Inferior parietal cortex (tissue), 1 donor: ENCODE measurements at regions not wholly inside any gene's neighbourhood (a gene's known extent, or its start where the extent isn't known, plus 50 kb on each side); places are given as distances from the start of the nearest gene placed in this dataset.

Source experiments
- DNase-seq: peaks from one replicate; pipeline ENCODE4 v3.0.0-alpha.2; 2016; ENCODE audit errors: extremely low spot score

DNA sequence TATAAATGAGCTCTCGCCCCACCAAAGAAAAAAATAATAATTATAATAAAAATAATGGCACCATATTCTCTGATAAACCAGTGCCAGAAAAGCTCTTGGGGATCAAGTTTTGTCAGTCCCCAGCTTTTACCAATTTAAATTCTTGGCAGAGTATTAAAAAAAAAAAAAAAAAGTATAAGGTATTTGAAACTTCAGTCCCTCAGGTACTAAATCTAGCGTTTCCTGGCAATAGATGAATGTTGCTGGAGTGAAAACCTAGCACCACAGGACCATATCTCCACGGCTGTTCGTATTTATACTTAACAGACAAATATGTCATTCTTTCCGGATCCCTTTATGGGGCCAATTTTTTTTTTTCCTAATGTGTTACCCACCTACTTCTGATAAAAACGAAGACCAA lies 646.2 kb downstream of the CCDC171 start:
- no peak for DNase-seq

DNA sequence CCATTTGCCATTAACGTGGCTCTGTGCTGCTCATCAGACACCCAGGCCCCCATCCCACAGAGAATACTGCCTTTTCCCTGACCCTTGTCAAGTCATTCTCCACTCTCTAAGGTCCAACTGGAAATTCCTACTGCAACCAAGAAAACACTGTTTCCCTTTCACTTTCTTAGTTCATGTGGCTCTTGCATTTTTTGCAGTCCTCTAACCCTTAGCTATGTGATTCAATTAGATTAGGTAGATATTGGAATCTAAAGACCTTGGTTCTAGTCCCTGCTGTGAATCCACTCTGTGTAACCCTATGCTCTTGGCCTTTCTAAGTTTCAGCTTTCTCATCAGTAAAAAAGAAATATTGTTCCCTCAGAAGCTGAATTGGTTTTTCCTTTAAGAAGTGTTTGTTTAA lies 649.4 kb downstream of the CCDC171 start:
- no peak for DNase-seq

DNA sequence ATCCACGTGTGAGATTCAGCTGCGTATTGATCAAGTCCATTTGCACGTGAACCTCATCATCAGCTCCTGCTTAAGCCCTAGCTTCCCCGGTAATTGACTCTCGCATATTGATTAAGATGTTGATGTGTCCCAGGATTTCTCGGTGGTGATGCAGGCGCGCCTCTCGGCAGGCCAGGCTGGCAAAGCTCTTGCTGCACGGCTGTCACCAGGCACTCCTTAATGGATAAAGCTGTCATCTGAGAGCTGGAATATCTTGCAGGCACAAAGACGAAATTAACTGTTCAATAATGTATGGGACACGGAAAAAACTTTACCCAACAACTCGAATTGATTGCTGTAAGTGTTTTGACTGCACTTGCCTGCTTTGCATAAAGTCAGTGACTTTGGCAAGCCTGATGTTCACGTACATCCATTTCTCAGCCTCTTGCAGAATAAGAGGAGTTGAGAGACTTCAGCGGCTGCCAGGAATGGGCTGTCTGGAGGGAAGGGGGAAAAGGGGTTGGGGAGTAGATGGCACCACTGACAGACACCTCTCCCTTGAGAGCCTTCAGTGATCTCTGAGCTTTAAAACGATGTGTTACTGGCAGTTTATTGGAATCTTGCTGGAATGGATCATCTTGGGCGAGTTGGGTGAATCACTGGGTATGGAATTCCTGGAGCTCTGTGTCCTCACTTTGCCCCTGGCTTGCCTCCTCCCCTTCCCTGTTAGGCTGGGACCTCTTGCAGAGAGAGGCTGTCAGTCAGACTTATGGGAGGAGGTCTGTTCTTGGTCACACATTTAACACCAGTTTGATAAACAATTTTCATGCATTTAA lies 650.3 kb downstream of the CCDC171 start:
- DNase-seq = no peak

DNA sequence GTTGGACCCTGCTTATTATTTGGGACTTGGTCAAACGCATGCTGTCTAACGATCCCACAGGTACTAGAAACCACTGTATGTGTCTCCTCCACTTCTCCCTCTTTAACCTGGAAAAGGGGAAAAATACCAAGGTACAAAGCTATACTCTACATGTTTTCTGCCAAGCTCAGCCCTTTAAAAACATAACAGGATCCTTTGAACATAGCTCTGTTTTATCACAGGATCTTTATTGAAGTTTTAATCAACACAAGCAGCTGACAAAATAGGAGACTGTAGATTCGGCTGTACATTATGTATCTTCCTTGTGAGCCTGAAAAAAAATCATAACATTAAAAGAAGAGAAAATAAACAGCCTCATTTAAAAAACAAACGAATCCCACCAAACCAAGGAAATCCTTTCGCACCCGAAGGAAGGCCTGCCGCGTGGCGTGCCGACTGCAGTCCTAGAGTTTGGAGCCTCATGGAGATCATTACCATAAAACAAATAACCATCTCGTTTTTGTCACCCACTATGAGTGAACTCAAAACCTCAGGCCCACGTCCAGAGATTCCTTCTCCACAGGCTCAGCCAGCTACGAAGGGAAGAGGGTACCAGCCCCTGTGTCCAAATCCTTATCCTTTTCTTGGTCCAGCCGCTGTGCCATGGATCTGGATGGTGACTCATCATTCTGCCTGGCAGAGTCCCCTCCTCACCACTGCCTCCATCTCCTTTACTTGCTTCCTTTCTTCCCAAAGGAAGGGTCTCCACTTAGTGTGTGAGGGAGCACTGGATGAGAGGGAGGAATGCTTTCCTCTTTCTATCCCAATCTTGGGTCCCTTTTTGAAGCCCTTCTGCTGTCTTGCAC lies 651.1 kb downstream of the CCDC171 start:
- no peak for DNase-seq

DNA sequence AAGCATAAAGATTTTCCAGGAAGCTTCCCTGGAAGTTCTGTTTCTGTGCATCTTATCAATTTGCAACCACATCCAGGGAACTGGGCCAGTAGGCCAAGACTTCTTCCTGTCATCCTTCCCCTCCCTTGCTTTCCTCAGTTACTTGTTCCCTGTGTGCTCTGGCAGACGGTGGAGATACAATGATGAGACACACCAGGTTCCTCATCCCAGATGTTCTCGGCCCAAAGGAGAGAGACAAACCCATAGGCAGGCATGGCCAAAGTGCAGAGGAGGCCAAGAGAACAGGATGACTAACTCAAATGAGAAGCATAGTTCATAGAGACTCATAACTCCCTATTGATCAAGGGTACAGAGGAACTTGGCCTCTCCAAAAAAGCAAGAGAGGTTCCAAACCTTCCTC lies 652.6 kb downstream of the CCDC171 start:
- no peak for DNase-seq

DNA sequence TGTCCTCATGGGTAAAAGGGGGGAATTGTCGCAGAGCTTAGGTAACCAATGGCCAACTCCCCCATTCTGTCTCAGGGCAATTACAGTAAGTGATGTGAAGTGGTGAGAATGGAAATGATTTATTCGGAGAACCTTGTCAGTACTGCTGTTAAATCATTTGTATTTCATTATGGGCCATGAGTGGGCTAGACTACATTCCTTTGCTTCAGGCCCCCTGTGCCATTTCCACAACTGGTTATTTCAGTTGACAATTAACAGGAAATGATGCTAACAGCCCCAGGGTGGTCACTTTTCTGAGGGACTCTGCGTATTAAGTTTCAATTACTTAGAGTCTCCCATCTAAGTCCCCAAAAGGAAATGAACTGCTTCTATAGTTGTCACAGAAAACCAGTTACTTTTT lies 653.7 kb downstream of the CCDC171 start:
- no peak for DNase-seq

DNA sequence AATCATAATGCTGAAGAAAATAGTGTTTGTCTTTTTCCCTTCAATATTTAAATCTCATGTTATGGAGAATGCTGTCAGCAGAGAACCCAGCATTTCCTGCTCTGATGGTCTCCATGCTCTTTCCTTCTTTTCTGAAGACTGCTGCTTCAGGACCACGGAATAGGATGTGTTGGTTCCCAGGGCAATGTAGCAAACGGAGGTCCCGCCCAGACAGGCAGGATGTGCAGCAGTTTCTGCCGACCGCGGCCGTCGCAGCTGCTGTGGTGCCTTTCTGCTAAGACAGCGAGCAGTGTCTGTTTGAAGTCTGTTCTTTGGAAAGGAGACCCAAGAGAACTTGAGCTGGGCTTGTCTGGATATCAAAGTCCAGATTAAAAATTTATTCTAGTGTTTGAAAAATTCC lies 654.3 kb downstream of the CCDC171 start:
- DNase-seq = no peak

DNA sequence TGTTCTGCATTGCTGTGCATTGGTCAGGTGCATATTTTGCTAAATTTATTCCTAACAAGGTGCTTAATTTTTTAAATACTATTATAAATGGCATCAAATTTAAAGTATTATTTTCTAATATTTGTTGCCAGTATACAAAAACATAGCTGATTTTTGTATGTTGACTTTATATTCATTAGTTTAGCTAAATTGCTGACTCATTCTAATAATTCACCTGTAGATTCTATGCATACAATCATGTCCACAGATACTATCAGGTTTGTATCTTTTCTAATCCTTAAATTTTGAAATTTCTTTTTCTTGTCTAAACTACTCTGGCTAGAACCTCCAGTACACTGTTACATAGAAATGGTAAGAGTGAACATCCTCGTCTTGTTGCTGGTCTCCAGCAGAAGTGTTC lies 657.6 kb downstream of the CCDC171 start:
- DNase-seq = no peak

DNA sequence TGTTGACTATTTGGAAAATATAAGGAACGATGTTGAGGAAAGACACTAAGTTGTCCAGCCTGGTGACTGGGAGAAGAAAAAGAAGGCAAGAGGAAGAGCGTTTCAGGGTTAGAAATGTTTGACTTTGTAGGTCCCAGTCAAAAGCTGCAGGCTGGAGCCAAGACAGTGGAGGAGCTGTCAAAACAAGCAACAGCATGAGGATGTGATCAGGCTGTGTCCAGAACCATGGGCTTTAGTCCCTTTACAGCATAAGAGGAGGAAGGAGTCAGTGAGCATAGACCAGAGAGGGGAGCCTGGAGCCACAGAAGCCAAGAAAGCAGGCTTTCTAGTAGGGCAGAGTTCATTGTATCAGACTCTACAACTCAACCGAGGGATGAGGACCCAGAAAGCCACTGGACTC lies 658.5 kb downstream of the BNC2 start:
- no peak for DNase-seq

DNA sequence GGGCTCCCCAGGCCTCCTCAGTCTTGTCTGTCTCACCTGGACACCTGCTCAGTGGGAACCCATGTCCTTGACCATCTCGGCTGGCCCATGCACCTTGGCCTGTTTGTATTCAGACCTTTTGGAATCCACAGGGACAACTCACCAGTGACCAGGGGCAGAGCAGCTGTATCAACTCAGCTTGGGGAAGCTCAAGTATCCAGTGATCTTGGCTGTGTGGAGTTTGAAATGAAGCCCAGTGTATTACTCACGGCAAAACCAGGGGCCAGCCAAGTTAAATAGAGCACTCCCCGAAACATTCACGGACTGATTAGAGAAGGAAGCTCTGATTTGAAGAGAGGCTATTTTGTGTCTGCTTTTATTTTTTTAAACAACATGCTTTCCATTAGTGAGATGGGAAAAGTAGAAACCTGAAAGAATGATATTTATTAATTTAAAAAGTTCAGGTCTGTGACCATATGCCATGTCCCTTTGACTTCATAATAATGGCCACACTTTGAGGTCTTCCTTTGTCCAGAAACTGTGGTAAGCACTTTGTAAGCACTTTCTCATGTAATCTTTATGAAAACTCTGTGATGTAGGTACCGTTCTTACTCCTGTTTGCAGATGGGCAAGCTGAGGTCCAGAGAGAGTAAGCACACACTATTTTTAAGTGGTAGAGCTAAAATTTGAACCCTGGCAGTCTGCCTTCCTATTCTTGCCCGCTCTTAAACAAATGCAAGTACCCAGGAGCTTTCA lies 656.5 kb downstream of the BNC2 start:
- no peak for DNase-seq

DNA sequence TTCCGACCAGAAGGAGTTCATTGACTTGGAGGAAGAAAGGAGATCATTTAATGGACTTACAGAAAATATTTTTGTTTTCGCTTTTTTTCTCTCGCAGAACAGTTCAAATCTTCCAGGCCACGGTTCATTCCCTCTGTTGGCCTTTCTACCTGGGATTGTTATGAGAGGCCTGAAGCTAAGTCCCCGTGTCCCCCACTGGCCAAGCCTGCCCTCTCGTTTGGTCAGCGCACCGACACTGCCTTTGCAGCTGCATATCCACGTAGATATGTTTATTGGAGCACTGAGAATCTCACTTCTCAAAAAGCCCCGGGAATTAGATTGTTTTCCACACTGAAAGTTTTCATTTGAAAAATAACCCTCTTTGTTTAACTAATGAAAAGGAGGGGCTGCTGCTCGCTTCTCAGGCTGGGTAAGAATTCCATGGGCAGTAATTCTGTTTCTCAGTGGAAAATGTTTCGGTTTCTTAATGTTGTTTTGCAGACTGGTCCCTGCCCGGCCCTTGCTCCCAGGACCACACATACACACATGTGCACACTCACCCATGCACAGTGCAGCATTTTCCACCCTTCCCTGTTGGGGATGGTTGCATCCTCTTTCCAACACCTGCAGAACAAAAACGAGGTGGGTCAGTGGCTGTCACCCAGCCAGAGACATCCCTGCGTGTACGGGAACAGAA lies 655.7 kb downstream of the BNC2 start:
- no peak for DNase-seq

DNA sequence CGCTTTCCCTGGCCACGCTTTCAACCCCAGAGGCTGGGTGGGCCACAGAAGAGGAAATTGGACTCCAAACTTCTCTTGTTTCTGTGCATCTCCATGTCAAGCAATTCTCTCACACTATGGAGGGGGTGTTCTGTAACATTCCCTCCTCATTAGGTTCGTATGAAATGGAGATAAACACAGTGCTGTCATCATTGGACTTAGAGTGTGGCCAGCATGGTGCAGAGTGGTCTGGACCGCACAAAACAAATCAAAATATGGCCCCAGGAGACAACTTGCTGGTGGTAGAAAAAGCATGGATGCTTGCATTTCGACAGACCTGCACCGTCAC lies 655.2 kb downstream of the BNC2 start:
- no peak for DNase-seq

DNA sequence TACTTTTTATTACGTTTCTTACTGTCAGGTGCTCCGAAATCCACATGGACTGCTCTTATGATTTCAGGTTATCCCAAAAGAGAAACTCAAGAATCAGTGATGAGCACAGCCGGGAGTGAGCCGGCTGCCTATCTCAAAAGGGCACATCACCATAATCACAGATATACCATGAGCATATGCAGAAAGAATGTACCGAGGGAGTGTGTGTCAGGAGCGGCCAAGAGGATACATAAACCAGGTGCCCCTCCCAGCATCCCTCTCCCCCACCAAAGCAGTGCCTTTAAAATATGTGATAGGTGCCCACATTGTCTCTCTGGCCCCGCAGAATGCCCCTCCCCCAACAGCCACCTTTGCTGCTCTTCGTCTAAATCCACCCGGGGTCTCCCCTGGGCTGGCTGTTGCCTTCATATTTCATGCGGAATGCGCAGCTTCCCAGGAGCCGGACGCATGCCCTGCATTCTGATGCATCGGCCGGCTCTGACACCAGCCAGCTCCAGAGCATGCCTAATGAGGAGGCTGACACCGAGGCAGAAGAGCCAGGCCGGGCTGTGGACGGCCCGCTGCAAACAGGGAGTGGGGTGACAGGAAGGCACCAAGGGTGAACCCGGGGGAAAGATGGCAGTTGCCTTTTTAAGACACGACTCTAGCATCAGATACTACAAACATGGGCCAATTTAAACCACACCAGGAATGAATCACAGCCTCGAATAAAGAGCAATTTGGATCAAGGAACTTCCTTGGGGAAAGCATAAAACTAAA lies 652.3 kb downstream of the BNC2 start:
- no peak for DNase-seq

DNA sequence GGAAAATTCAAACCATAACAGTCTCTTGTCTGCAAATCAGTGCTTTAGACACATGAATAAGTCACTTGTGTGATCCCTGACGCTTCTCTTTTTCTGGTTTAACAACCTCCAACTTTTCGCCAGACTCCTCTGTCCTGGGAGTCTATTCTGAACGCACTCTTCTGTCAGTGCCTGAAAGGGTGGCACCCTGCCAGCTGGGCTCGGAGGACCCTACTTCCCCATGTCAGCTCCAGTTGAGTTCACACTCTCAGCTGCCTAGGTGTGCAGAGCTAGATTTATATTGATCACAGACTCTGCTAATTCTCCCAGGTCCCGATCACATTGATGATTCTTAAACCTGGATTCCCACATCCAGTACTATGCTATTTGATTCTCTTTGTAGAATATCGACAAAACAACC lies 649.1 kb downstream of the BNC2 start:
- DNase-seq = no peak

DNA sequence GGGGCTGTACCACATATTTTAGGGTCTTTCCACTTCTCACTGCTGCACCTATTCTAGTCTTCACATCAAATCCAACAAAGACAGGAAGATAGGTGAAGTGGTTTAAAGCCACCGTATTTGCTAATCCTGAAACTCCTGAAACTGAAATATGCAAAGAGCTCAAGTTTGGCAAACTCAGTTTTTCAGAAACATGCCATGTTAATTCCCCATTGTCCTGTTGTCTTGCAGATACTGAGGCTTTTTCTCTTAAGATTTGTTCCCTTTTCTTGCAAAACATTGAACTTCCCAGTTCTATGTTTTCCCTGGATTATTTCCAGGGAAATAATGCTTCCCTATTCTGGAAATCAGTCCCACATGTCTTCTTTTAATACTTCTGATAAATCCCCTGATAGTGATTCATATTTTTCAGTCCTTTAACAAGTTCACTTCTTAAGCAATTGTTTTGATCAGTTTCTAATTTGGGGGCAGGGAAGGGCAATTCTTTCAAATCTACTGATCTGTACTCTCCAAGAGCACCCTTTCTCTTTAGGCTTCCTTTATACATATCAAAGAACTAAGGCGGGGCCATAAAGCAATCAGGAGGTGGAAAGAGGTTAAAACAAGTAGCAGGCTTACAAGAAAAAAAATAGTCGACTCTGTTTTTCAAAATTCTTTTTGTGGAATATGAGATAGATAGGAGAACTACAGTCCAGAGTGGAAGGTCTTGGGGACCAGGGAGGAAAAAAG lies 648.5 kb downstream of the BNC2 start:
- DNase-seq = no peak

DNA sequence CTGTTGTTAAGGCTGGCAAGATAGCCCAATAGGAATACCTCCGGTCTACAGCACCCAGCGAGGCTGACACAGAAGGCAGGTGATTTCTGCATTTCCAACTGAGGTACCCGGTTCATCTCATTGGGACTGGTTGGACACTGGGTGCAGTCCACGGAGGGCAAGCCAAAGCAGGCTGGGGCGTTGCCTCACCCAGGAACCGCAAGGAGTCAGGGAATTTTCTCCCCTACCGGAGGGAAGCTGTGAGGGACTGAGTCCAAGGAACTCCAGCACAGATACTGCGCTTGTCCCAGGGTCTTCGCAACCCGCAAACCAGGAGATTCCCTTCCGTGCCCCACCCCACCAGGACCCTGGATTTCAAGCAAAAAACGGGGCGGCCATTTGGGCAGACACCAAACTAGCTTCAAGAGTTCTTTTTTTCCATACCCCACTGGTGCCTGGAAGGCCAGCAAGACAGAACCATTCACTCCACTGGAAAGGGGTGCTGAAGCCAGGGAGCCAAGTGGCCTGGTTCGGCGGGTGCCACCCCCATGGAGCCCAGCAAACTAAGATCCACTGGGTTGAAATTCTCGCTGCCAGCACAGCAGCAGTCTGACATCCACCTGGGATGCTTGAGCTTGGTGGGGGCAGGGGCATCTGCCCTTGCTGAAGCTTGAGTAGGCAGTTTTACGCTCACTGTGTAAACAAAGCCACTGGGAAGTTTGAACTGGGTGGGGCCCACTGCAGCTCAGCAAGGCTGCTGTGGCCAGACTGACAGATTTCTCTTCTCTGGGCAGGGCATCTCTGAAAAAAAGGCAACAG lies 647.2 kb downstream of the BNC2 start:
- DNase-seq = no peak

DNA sequence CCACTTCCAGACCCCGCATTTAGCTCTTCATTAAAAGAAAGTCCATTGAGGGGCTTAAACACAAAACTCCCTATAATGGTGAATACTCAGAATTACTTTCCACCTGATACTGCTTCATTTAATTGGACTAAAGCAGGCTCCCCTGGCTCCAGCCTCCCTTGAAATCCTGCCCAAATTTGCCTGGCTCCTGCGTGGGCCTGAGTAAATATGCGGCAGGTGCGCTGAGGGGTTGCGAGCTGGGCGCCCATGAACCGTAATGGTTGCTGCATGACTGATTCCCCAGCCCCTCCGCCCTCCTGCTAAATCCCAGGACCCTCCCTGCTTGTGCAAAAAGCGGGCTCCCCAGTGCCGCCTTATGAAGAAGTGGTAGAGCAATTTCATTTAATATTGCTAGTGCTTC lies 639.7 kb downstream of the BNC2 start:
- no peak for DNase-seq

DNA sequence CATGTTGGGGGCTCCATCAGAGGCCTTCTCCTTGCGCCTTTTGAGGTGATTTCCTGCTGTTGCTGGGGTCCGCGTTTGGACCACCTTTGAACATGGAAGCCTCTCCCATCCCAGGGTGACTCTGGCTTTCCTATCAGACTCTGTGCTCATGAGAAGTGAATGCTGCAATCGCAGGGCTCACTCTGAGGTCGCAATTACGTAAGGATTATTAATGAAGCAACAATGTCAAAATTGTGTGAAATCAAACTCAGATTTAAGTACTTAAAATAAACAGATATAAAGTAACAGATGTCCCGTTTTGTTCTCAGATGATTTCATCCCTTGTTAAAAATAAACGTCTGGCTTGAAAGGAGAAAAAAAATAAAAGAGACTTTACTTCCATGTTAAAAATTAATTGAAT lies 634.2 kb downstream of the BNC2 start:
- no peak for DNase-seq

DNA sequence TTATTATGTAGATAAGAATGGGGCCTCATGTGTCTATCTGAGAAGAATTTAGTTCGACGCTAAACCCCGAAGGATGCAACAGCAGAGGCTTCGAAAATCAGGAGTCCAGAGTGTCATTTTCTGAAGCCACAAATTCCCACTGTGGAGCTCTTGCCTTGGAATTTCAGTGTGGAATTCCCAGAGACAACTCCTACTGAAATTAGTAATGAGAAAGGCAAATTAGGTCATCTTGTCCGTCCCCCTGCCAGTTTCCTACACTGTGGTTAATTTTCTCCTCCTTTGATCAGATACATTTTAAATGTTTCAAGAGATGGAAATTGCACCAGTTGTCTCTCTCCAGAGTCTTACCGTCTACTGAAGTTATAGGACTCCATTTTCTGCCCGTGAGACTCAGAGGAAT lies 633.6 kb downstream of the BNC2 start:
- no peak for DNase-seq

DNA sequence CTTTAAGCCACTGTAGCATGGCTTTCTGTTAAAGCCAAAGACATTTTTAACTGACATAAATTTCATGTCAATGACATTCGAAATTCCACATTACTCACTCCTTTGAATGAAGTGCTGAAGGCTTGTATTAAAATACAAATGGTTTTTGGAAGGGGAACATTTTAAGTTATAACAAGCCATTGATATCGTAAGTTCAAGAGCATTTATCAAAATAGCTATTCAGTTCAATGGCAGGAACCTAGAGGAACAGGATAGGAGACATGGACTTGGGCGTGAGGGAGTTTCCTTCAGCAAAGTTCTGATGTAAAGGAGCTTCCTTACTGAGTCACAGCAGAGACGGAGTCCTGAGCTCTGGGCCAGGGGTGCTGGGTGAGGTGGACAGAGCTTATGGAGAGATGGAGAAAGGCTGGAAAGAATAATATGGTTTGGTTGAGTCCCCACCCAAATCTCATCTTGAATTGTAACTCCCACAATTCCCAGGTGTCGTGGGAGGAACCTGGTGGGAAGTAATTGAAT lies 631.8 kb downstream of the BNC2 start:
- no peak for DNase-seq
